ENCODE measurements at regions not wholly inside any gene's neighbourhood (a gene's known extent, or its start where the extent isn't known, plus 50 kb on each side); places are given as distances from the start of the nearest gene placed in this dataset.

DNA sequence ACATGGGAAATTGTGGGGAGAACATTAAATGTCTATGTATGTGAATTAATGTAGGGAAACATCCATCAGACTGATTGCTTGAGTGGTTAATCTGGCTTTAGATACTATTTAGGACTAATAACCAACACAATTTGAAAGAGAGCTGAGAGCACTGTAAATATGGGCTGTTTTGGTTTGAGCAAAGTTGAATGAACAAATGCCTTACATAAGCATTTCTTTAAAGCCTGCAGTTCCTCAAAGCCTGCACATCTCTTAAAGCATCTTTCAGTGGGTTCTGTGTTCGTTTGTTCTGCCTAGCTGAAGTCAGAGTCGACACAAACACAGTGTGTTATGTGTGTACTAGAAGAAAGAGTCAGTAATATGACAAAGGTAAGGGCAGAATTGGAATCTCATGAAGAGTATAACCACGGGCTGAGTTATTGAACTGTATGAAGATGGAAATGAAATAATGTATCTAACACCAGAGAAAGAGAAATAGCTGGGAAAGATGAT lies 350.0 kb downstream of the SIPA1L2 start:
- no peaks in the 10 kb centered on the region for H3K9me3 ChIP-seq (ENCODE audit: control insufficient read depth, low read length)
- H3K27me3 ChIP-seq (ENCODE audit: control insufficient read depth, insufficient read depth, low read length, poor library complexity, severe bottlenecking), result no peaks in the 10 kb centered on the region
- H3K4me3 ChIP-seq (ENCODE audit: low read length), result no peak overlapping the region
- peaks cover 10% of the 10 kb centered on the region for H3K4me1 ChIP-seq (ENCODE audit: control insufficient read depth, insufficient read depth, low read length)
- no peak overlapping the region for H3K9ac ChIP-seq (ENCODE audit: extremely low read depth, low read length, poor library complexity, severe bottlenecking)
- TF ChIP-seq, protein P1, sequence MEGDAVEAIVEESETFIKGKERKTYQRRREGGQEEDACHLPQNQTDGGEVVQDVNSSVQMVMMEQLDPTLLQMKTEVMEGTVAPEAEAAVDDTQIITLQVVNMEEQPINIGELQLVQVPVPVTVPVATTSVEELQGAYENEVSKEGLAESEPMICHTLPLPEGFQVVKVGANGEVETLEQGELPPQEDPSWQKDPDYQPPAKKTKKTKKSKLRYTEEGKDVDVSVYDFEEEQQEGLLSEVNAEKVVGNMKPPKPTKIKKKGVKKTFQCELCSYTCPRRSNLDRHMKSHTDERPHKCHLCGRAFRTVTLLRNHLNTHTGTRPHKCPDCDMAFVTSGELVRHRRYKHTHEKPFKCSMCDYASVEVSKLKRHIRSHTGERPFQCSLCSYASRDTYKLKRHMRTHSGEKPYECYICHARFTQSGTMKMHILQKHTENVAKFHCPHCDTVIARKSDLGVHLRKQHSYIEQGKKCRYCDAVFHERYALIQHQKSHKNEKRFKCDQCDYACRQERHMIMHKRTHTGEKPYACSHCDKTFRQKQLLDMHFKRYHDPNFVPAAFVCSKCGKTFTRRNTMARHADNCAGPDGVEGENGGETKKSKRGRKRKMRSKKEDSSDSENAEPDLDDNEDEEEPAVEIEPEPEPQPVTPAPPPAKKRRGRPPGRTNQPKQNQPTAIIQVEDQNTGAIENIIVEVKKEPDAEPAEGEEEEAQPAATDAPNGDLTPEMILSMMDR (conservative IDR thresholded peaks at IDR 0.05), result no peak
- Mint-ChIP-seq H3K9me3 (no peaks in the 10 kb centered on the region), H3K4me1 (peaks cover 45% of the 10 kb centered on the region), H3K27me3 (ENCODE audit: insufficient read depth) (peaks cover 10% of the 10 kb centered on the region), H3K36me3 (ENCODE audit: low read depth) (no peaks in the 10 kb centered on the region), H3K4me3 (no peak overlapping the region), H3K27ac (peak overlapping the region; percentile 16)
- H3K27ac ChIP-seq (ENCODE audit: low read depth, low read length), result no peak overlapping the region
- no peaks in the 10 kb centered on the region for H3K36me3 ChIP-seq (ENCODE audit: control insufficient read depth, insufficient read depth, low read length)
- no peak for DNase-seq
- WGBS, 2 experiments (ENCODE audit: insufficient coverage in 1 of 2, insufficient read length in 1 of 2), result 82 to 92% methylated on average over 1 to 3 of the region's 3 CpGs

DNA sequence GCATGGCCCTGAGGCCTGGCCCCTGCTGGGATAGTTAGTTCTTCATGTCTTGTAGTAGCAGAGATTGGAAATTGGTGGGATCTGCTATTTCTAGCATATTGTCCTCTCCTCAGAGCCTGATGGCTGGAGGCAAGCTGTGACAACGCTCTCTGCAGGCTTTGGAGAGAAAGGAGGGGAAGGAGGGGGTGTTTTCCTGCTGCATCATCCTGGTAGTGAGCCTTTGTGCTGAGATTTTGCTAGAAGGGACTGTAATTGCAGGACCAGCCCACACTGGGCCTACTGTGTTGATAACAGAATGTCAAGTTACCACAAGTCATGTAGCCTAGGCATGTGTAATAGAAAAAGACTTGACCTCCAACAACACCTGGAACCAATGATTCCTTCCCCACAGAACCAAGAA lies 351.0 kb downstream of the SIPA1L2 start:
- WGBS, 2 experiments (ENCODE audit: insufficient coverage in 1 of 2, insufficient read length in 1 of 2), result 79% methylated on average over 1 of the region's 1 CpG; no CpG with 5 or more reads in 1 of the 2 experiments
- Mint-ChIP-seq H3K4me3 (no peak overlapping the region), H3K4me1 (peaks cover 55% of the 10 kb centered on the region), H3K9me3 (no peaks in the 10 kb centered on the region), H3K27me3 (ENCODE audit: insufficient read depth) (peaks cover 7% of the 10 kb centered on the region), H3K36me3 (ENCODE audit: low read depth) (no peaks in the 10 kb centered on the region), H3K27ac (no peak overlapping the region)
- no peaks in the 10 kb centered on the region for H3K27me3 ChIP-seq (ENCODE audit: control insufficient read depth, insufficient read depth, low read length, poor library complexity, severe bottlenecking)
- TF ChIP-seq, protein P1 (conservative IDR thresholded peaks at IDR 0.05), result no peak
- peaks cover 18% of the 10 kb centered on the region for H3K4me1 ChIP-seq (ENCODE audit: control insufficient read depth, insufficient read depth, low read length)
- H3K9ac ChIP-seq (ENCODE audit: extremely low read depth, low read length, poor library complexity, severe bottlenecking), result no peak overlapping the region
- no peak overlapping the region for H3K27ac ChIP-seq (ENCODE audit: low read depth, low read length)
- no peaks in the 10 kb centered on the region for H3K9me3 ChIP-seq (ENCODE audit: control insufficient read depth, low read length)
- no peaks in the 10 kb centered on the region for H3K36me3 ChIP-seq (ENCODE audit: control insufficient read depth, insufficient read depth, low read length)
- DNase-seq, result no peak
- no peak overlapping the region for H3K4me3 ChIP-seq (ENCODE audit: low read length)

DNA sequence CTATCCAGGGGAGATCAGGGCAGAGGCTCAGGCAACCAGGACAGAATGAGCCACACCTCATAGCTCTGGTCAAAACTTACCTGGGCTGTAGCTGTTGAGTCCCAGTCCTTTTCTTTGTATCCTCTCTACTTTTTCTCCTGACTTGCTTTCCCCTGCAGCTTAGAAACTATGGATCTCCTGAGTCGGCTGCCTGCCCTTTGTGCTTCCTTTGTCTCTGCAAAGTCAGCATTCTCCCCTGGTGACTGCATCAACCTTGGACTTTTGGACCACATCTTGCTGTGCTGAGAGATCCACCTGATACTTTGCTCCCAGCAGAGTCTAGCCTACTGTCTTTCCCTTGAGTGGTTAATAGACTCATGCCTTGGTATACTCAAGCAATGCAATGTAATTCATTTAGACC lies 353.3 kb downstream of the SIPA1L2 start:
- Mint-ChIP-seq H3K4me3 (no peak overlapping the region), H3K4me1 (peaks cover 49% of the 10 kb centered on the region), H3K36me3 (ENCODE audit: low read depth) (no peaks in the 10 kb centered on the region), H3K27me3 (ENCODE audit: insufficient read depth) (peaks cover 5% of the 10 kb centered on the region), H3K9me3 (no peaks in the 10 kb centered on the region), H3K27ac (no peak overlapping the region)
- no peak overlapping the region for H3K27ac ChIP-seq (ENCODE audit: low read depth, low read length)
- H3K4me1 ChIP-seq (ENCODE audit: control insufficient read depth, insufficient read depth, low read length), result peaks cover 18% of the 10 kb centered on the region
- TF ChIP-seq, protein P1 (conservative IDR thresholded peaks at IDR 0.05), result no peak
- no peaks in the 10 kb centered on the region for H3K27me3 ChIP-seq (ENCODE audit: control insufficient read depth, insufficient read depth, low read length, poor library complexity, severe bottlenecking)
- H3K36me3 ChIP-seq (ENCODE audit: control insufficient read depth, insufficient read depth, low read length), result no peaks in the 10 kb centered on the region
- no peak overlapping the region for H3K4me3 ChIP-seq (ENCODE audit: low read length)
- H3K9me3 ChIP-seq (ENCODE audit: control insufficient read depth, low read length), result no peaks in the 10 kb centered on the region
- 67 to 83% methylated on average over 1 of the region's 1 CpG for WGBS, 2 experiments (ENCODE audit: insufficient coverage in 1 of 2, insufficient read length in 1 of 2)
- no peak for DNase-seq
- no peak overlapping the region for H3K9ac ChIP-seq (ENCODE audit: extremely low read depth, low read length, poor library complexity, severe bottlenecking)

Data from endodermal cell (in vitro differentiated cells).